ENCODE measurements at regions not wholly inside any gene's neighbourhood (a gene's known extent, or its start where the extent isn't known, plus 50 kb on each side); places are given as distances from the start of the nearest gene placed in this dataset.

GRCh38 chr11:116504541-116505297 lies 268.1 kb downstream of the BUD13 start:
- Histone ChIP-seq H3K9ac (ENCODE audit: low read length in 5 of 5) (no peak overlapping the region), H3K4me1 (ENCODE audit: control insufficient read depth in 5 of 5, insufficient read depth in 5 of 5, low read length in 5 of 5) (peaks cover 0 to 5% (median 0%) of the 10 kb centered on the region in 5 donors), H3K4me3 (ENCODE audit: low read depth in 1 of 5, low read length in 5 of 5) (no peak overlapping the region), H3K9me3 (ENCODE audit: control insufficient read depth in 5 of 5, low read length in 5 of 5) (no peaks in the 10 kb centered on the region), H3K27me3 (ENCODE audit: control insufficient read depth in 5 of 5, insufficient read depth in 4 of 5, low read length in 5 of 5) (peaks cover 15 to 42% (median 29%) of the 10 kb centered on the region in 5 donors), H3K36me3 (ENCODE audit: control insufficient read depth in 5 of 5, insufficient read depth in 5 of 5, low read length in 5 of 5) (no peaks in the 10 kb centered on the region), H3K27ac (ENCODE audit: low read depth, low read length) (no peak overlapping the region)

DNA sequence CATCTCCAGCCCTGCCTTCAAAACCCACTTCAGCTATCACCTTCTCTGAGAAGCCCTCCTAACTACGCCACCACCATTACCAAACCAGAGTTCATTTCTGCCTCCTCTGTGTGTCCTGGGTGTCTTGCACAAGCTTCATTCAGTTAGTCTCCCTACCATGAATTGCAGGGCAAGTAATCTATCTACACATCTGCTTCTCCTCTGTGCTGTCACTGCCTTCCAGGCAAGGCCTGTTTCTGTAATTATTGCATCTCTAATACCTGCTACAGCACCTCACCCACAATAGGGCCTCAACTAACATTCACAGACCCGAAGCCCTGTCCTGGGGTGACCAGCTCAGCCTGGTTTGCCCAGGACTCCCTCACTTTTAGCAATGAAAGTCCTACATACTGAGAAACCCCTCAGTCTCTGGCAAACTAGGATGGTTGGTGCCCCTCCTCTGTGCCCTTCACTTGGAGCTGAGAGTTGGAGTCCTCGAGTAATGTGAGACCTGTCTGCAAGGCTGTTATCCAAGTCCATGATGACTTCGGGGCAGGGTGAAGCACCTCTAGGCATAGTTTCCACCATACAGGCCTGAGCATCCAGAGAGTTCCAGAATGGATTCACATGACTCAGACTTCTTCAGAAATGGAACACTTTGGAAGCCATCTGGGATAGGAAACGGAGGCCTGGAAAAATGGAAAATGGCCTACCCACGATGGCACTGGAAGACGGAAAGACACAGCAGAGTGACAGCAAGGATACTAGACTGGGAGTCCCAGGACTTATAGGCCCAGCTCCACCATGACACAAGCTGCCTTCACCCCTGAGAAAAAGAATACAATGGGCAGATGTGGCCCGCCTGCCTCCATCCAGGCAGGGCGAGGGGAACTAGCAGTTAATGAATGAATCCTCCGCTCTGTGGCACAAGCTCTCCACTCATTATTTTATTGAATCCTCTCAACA lies 269.3 kb downstream of the BUD13 start:
- H3K4me3 ChIP-seq (ENCODE audit: low read depth in 1 of 5, low read length in 5 of 5), result no peak overlapping the region
- H3K27ac ChIP-seq (ENCODE audit: low read depth, low read length), result no peak overlapping the region
- H3K4me1 ChIP-seq (ENCODE audit: control insufficient read depth in 5 of 5, insufficient read depth in 5 of 5, low read length in 5 of 5), result no peaks in the 10 kb centered on the region
- peaks cover 22 to 49% (median 34%) of the 10 kb centered on the region in 5 donors for H3K27me3 ChIP-seq (ENCODE audit: control insufficient read depth in 5 of 5, insufficient read depth in 4 of 5, low read length in 5 of 5)
- no peaks in the 10 kb centered on the region for H3K9me3 ChIP-seq (ENCODE audit: control insufficient read depth in 5 of 5, low read length in 5 of 5)
- no peaks in the 10 kb centered on the region for H3K36me3 ChIP-seq (ENCODE audit: control insufficient read depth in 5 of 5, insufficient read depth in 5 of 5, low read length in 5 of 5)
- H3K9ac ChIP-seq (ENCODE audit: low read length in 5 of 5), result no peak overlapping the region

DNA sequence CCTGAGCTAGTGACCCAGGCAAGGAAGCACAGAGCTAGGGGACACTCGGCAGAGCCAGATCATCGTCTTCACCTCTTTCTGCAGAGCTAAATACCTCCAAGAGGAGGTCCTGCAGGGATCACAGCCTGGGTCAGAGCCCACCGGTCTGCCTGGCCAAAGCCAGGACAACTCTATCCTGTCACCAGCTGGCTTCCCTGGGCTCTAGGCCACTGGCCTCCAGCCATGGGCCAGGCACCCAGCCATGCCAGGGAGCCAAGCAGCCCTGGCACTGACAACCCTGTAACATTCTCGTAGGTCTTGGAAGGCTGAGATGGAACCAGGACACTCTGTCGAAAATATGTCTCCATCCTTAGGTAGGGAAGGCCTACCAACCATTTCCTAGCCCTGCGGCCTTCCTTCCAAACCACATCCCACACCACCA lies 270.1 kb downstream of the BUD13 start:
- Histone ChIP-seq H3K9ac (ENCODE audit: low read length in 5 of 5) (no peak overlapping the region), H3K36me3 (ENCODE audit: control insufficient read depth in 5 of 5, insufficient read depth in 5 of 5, low read length in 5 of 5) (no peaks in the 10 kb centered on the region), H3K27me3 (ENCODE audit: control insufficient read depth in 5 of 5, insufficient read depth in 4 of 5, low read length in 5 of 5) (peaks cover 25 to 52% (median 31%) of the 10 kb centered on the region in 5 donors), H3K4me3 (ENCODE audit: low read depth in 1 of 5, low read length in 5 of 5) (no peak overlapping the region), H3K27ac (ENCODE audit: low read depth, low read length) (no peak overlapping the region), H3K4me1 (ENCODE audit: control insufficient read depth in 5 of 5, insufficient read depth in 5 of 5, low read length in 5 of 5) (no peaks in the 10 kb centered on the region), H3K9me3 (ENCODE audit: control insufficient read depth in 5 of 5, low read length in 5 of 5) (no peaks in the 10 kb centered on the region)

- Histone ChIP-seq H3K36me3 (ENCODE audit: control insufficient read depth in 5 of 5, insufficient read depth in 5 of 5, low read length in 5 of 5) (no peaks in the 10 kb centered on the region), H3K9ac (ENCODE audit: low read length in 5 of 5) (no peak overlapping the region), H3K4me3 (ENCODE audit: low read depth in 1 of 5, low read length in 5 of 5) (no peak overlapping the region), H3K27me3 (ENCODE audit: control insufficient read depth in 5 of 5, insufficient read depth in 4 of 5, low read length in 5 of 5) (peaks cover 25 to 48% (median 31%) of the 10 kb centered on the region in 5 donors), H3K27ac (ENCODE audit: low read depth, low read length) (no peak overlapping the region), H3K4me1 (ENCODE audit: control insufficient read depth in 5 of 5, insufficient read depth in 5 of 5, low read length in 5 of 5) (no peaks in the 10 kb centered on the region), H3K9me3 (ENCODE audit: control insufficient read depth in 5 of 5, low read length in 5 of 5) (no peaks in the 10 kb centered on the region)
Measured at GRCh38 chr11:116501728-116502127, 271.1 kb downstream of the BUD13 start.

DNA sequence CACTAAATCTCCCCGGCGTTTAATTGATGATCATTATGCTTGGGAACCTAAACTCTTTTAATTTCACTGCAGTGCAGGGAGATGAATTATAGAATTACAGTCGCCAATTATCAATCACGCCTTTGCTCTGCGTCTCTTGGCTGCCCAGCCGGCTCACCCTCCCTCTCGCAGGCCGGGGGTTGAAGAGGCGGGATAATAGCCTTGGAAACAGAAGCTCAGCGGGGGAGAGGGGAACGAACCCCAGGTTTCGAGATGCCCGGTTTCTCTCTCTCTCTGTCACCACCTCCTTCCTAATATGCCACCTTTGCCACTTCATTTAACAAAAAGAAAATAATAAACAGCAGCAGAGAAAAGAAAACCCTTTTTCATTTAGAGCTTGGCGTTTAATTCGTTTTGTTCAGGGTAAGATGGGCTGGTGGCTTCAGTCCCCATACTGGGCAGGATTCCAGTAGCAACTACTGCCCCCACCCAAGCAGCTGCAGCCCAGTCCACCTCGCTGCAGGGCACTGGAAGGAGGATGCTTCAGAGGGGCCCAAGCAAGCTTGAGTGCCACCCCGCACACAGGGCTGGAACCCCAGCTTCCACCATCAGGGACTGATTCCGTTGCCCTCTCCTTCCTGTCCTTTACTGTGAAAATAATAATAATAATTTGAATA lies 271.7 kb downstream of the BUD13 start:
- Histone ChIP-seq H3K9me3 (ENCODE audit: control insufficient read depth in 5 of 5, low read length in 5 of 5) (no peaks in the 10 kb centered on the region), H3K27me3 (ENCODE audit: control insufficient read depth in 5 of 5, insufficient read depth in 4 of 5, low read length in 5 of 5) (peaks cover 20 to 48% (median 27%) of the 10 kb centered on the region in 5 donors), H3K4me3 (ENCODE audit: low read depth in 1 of 5, low read length in 5 of 5) (no peak overlapping the region), H3K27ac (ENCODE audit: low read depth, low read length) (no peak overlapping the region), H3K36me3 (ENCODE audit: control insufficient read depth in 5 of 5, insufficient read depth in 5 of 5, low read length in 5 of 5) (no peaks in the 10 kb centered on the region), H3K9ac (ENCODE audit: low read length in 5 of 5) (no peak overlapping the region), H3K4me1 (ENCODE audit: control insufficient read depth in 5 of 5, insufficient read depth in 5 of 5, low read length in 5 of 5) (no peaks in the 10 kb centered on the region)

DNA sequence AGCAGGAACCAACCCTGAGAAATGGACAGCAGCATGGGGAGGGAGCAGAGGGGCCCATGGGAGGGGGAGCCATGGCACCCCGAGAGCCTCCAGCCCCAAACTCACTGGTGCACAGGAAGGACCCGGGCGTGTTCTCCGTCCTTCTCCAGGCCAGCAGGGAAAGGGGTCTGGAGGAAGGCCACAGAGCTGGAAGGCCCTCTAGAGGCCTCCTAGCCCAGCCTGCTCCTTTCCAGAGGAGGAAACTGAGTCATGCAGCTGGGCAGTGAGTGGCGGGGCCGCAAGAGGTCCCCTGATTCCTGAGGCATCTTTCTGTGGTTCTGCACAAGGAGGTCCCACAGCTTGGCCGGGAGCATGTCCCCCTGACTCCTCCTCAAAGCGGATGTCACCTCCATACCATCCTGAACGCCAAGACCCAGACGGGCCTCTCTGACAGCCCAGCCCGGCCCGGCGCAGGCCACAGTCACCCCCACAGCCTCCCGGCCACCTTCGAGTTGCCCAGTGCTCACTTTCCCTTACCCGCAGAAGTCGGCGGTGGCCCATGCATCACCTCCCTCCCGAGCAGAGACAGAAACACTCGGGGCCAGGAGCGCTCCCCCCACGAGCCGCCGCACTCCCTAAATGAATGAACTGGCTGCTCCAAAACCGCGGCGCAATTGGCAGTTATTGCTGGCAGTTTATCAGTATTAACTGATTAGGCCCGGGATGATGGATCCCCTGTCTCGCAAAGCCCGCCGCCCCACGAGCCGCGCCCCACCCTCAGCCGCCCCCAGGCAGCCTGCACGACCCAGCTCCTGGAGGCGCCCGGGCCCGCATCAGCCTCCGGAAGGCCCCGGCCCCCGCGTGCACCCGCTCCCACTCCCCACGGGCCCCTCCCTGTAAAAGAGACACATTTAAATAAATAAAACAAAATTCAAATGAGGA lies 272.5 kb downstream of the BUD13 start:
- H3K36me3 ChIP-seq (ENCODE audit: control insufficient read depth in 5 of 5, insufficient read depth in 5 of 5, low read length in 5 of 5), result no peaks in the 10 kb centered on the region
- no peak overlapping the region for H3K4me3 ChIP-seq (ENCODE audit: low read depth in 1 of 5, low read length in 5 of 5)
- H3K27me3 ChIP-seq (ENCODE audit: control insufficient read depth in 5 of 5, insufficient read depth in 4 of 5, low read length in 5 of 5), result peaks cover 18 to 43% (median 27%) of the 10 kb centered on the region in 5 donors
- no peaks in the 10 kb centered on the region for H3K9me3 ChIP-seq (ENCODE audit: control insufficient read depth in 5 of 5, low read length in 5 of 5)
- H3K27ac ChIP-seq (ENCODE audit: low read depth, low read length), result no peak overlapping the region
- H3K9ac ChIP-seq (ENCODE audit: low read length in 5 of 5), result no peak overlapping the region
- no peaks in the 10 kb centered on the region for H3K4me1 ChIP-seq (ENCODE audit: control insufficient read depth in 5 of 5, insufficient read depth in 5 of 5, low read length in 5 of 5)

GRCh38 chr11:116499396-116500003 lies 273.3 kb downstream of the BUD13 start:
- Histone ChIP-seq H3K9ac (ENCODE audit: low read length in 5 of 5) (no peak overlapping the region), H3K36me3 (ENCODE audit: control insufficient read depth in 5 of 5, insufficient read depth in 5 of 5, low read length in 5 of 5) (no peaks in the 10 kb centered on the region), H3K27ac (ENCODE audit: low read depth, low read length) (no peak overlapping the region), H3K4me3 (ENCODE audit: low read depth in 1 of 5, low read length in 5 of 5) (no peak overlapping the region), H3K9me3 (ENCODE audit: control insufficient read depth in 5 of 5, low read length in 5 of 5) (no peaks in the 10 kb centered on the region), H3K4me1 (ENCODE audit: control insufficient read depth in 5 of 5, insufficient read depth in 5 of 5, low read length in 5 of 5) (no peaks in the 10 kb centered on the region), H3K27me3 (ENCODE audit: control insufficient read depth in 5 of 5, insufficient read depth in 4 of 5, low read length in 5 of 5) (peaks cover 18 to 41% (median 27%) of the 10 kb centered on the region in 5 donors)

DNA sequence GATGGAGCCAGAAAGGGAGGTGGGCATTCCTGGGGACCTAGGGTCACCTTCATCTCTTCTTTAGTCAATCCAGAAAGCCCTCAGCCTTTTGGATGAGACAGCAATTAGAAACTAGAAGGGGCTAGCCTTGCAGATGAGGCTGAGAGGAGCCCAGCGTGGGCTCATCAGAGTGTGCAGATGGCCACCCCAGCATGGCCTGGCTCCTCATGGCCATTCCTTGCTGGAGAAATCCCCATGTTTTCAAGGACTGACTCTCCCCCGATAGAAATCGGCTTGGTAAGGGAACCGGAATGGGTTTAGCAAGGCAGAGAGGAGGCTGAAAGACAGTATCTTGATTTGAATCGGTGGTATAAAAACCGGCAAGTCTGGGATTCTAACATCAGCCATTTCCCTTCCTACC lies 274.6 kb downstream of the BUD13 start:
- Histone ChIP-seq H3K27me3 (ENCODE audit: control insufficient read depth in 5 of 5, insufficient read depth in 4 of 5, low read length in 5 of 5) (peaks cover 18 to 41% (median 27%) of the 10 kb centered on the region in 5 donors), H3K36me3 (ENCODE audit: control insufficient read depth in 5 of 5, insufficient read depth in 5 of 5, low read length in 5 of 5) (no peaks in the 10 kb centered on the region), H3K9ac (ENCODE audit: low read length in 5 of 5) (no peak overlapping the region), H3K27ac (ENCODE audit: low read depth, low read length) (no peak overlapping the region), H3K9me3 (ENCODE audit: control insufficient read depth in 5 of 5, low read length in 5 of 5) (no peaks in the 10 kb centered on the region), H3K4me3 (ENCODE audit: low read depth in 1 of 5, low read length in 5 of 5) (no peak overlapping the region), H3K4me1 (ENCODE audit: control insufficient read depth in 5 of 5, insufficient read depth in 5 of 5, low read length in 5 of 5) (no peaks in the 10 kb centered on the region)

DNA sequence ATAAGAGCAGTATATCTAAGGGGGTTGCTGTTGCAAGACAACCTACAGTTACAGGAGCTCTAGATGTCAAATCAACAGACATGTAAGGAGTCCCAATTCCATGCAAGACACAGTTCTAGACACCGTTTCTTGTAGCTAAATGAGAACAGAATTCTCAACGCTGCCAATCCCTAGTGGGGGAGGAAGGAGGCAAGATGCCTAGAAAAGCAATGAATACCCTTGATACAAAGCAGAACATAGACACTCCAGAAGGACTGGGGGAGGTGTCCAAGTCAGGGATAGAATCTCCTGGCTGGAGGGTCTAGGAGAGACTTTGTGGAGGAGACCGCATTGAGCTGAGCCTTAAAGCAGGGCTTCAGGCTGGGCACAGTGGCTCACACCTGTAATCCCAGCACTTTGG lies 280.2 kb downstream of the BUD13 start:
- H3K9me3 ChIP-seq (ENCODE audit: control insufficient read depth in 5 of 5, low read length in 5 of 5), result no peaks in the 10 kb centered on the region
- no peak overlapping the region for H3K9ac ChIP-seq (ENCODE audit: low read length in 5 of 5)
- no peaks in the 10 kb centered on the region for H3K36me3 ChIP-seq (ENCODE audit: control insufficient read depth in 5 of 5, insufficient read depth in 5 of 5, low read length in 5 of 5)
- peaks cover 5 to 22% (median 13%) of the 10 kb centered on the region in 5 donors for H3K27me3 ChIP-seq (ENCODE audit: control insufficient read depth in 5 of 5, insufficient read depth in 4 of 5, low read length in 5 of 5)
- no peaks in the 10 kb centered on the region for H3K4me1 ChIP-seq (ENCODE audit: control insufficient read depth in 5 of 5, insufficient read depth in 5 of 5, low read length in 5 of 5)
- H3K4me3 ChIP-seq (ENCODE audit: low read depth in 1 of 5, low read length in 5 of 5), result no peak overlapping the region
- H3K27ac ChIP-seq (ENCODE audit: low read depth, low read length), result no peak overlapping the region
